Activated T-helper 2 cell treated with anti-CD3 and anti-CD28 coated beads, Interferon-gamma antibody, Interleukin-2, Interleukin-4, amounts not matched to agents 10 μg/mL and 5 μg/mL and 100 μg/mL, durations not matched to agents 14 hours and 24 hours and 36 hours (primary cell): ENCODE measurements at regions not wholly inside any gene's neighbourhood (a gene's known extent, or its start where the extent isn't known, plus 50 kb on each side); places are given as distances from the start of the nearest gene placed in this dataset.

Experiments used
- DNase-seq: peaks from one replicate; pipeline ENCODE4 v3.0.0; 2021; ENCODE audit warnings: low spot score
- H3K27ac Mint-ChIP-seq: one replicate; pipeline ENCODE4 v1.8.0; 2021; ENCODE audit warnings: mixed read lengths
- H3K27me3 Mint-ChIP-seq: one replicate; pipeline ENCODE4 v1.8.0; 2021; ENCODE audit warnings: low read depth, mixed read lengths
- H3K36me3 Mint-ChIP-seq: one replicate; pipeline ENCODE4 v1.8.0; 2021; ENCODE audit warnings: low read depth, mixed read lengths
- H3K4me1 Mint-ChIP-seq: one replicate; pipeline ENCODE4 v1.8.0; 2021; ENCODE audit warnings: low read depth, mixed read lengths
- H3K4me3 Mint-ChIP-seq: one replicate; pipeline ENCODE4 v1.8.0; 2021; ENCODE audit warnings: low read depth, mild to moderate bottlenecking, moderate library complexity, mixed read lengths
- H3K9me3 Mint-ChIP-seq: one replicate; pipeline ENCODE4 v1.8.0; 2021; ENCODE audit warnings: mixed read lengths
- intact Hi-C: fragments of 100-400 bp; cut with micrococcal nuclease; formaldehyde crosslinking; loops from one replicate; pipeline ENCODE4 v1.15.1; 2023

GRCh38 chr13:22201375-22201925 lies 530.6 kb downstream of the FGF9 start:
- DNase-seq: no peak
- Mint-ChIP-seq H3K4me3 (no peak overlapping the region), H3K27ac (no peak overlapping the region), H3K27me3 (no peaks in the 10 kb centered on the region), H3K9me3 (no peaks in the 10 kb centered on the region), H3K36me3 (no peaks in the 10 kb centered on the region), H3K4me1 (no peaks in the 10 kb centered on the region)
- intact Hi-C loops: no loop called here

GRCh38 chr13:22210134-22210930 lies 539.5 kb downstream of the FGF9 start:
- intact Hi-C loops: no loop called here
- no peak overlapping the region for H3K4me3 Mint-ChIP-seq
- H3K27ac Mint-ChIP-seq: no peak overlapping the region
- no peaks in the 10 kb centered on the region for H3K9me3 Mint-ChIP-seq
- no peaks in the 10 kb centered on the region for H3K27me3 Mint-ChIP-seq
- no peaks in the 10 kb centered on the region for H3K4me1 Mint-ChIP-seq
- H3K36me3 Mint-ChIP-seq: no peaks in the 10 kb centered on the region
- DNase-seq: no peak

GRCh38 chr13:22211876-22212275 lies 541.0 kb downstream of the FGF9 start:
- intact Hi-C loops: no loop called here
- no peaks in the 10 kb centered on the region for H3K36me3 Mint-ChIP-seq
- H3K9me3 Mint-ChIP-seq: no peaks in the 10 kb centered on the region

GRCh38 chr13:22212576-22212975 lies 541.7 kb downstream of the FGF9 start:
- H3K27me3 Mint-ChIP-seq: no peaks in the 10 kb centered on the region
- DNase-seq: no peak
- no peaks in the 10 kb centered on the region for H3K4me1 Mint-ChIP-seq
- H3K27ac Mint-ChIP-seq: no peak overlapping the region
- intact Hi-C loops: no loop called here
- no peaks in the 10 kb centered on the region for H3K36me3 Mint-ChIP-seq
- no peaks in the 10 kb centered on the region for H3K9me3 Mint-ChIP-seq
- no peak overlapping the region for H3K4me3 Mint-ChIP-seq

More at GRCh38 chr13:22211876-22212275, 541.0 kb downstream of the FGF9 start:
- no peaks in the 10 kb centered on the region for H3K27me3 Mint-ChIP-seq
- DNase-seq: no peak
- H3K27ac Mint-ChIP-seq: no peak overlapping the region
- no peak overlapping the region for H3K4me3 Mint-ChIP-seq
- H3K4me1 Mint-ChIP-seq: no peaks in the 10 kb centered on the region

GRCh38 chr13:22214184-22214583 lies 543.3 kb downstream of the FGF9 start:
- Mint-ChIP-seq H3K4me3 (no peak overlapping the region), H3K27me3 (peaks cover 1% of the 10 kb centered on the region), H3K9me3 (no peaks in the 10 kb centered on the region), H3K4me1 (no peaks in the 10 kb centered on the region), H3K27ac (no peak overlapping the region), H3K36me3 (no peaks in the 10 kb centered on the region)
- no peak for DNase-seq
- intact Hi-C loops: no loop called here

- H3K9me3 Mint-ChIP-seq: no peaks in the 10 kb centered on the region
- H3K4me3 Mint-ChIP-seq: no peak overlapping the region
- intact Hi-C loops: no loop called here
- no peaks in the 10 kb centered on the region for H3K36me3 Mint-ChIP-seq
- peaks cover 1% of the 10 kb centered on the region for H3K27me3 Mint-ChIP-seq
- H3K27ac Mint-ChIP-seq: no peak overlapping the region
- DNase-seq: no peak
- H3K4me1 Mint-ChIP-seq: no peaks in the 10 kb centered on the region
Measured at GRCh38 chr13:22218797-22219196, 547.9 kb downstream of the FGF9 start.

GRCh38 chr13:22219709-22220108 lies 548.8 kb downstream of the FGF9 start:
- Mint-ChIP-seq H3K36me3 (no peaks in the 10 kb centered on the region), H3K4me3 (no peak overlapping the region), H3K4me1 (no peaks in the 10 kb centered on the region), H3K27me3 (peaks cover 1% of the 10 kb centered on the region), H3K9me3 (no peaks in the 10 kb centered on the region), H3K27ac (no peak overlapping the region)
- DNase-seq: no peak
- intact Hi-C loops: no loop called here

- intact Hi-C loops: no loop called here
- H3K4me1 Mint-ChIP-seq: no peaks in the 10 kb centered on the region
- peaks cover 1% of the 10 kb centered on the region for H3K27me3 Mint-ChIP-seq
- no peaks in the 10 kb centered on the region for H3K9me3 Mint-ChIP-seq
- H3K4me3 Mint-ChIP-seq: no peak overlapping the region
- no peak for DNase-seq
- no peaks in the 10 kb centered on the region for H3K36me3 Mint-ChIP-seq
- H3K27ac Mint-ChIP-seq: no peak overlapping the region
Measured at GRCh38 chr13:22220151-22221135, 549.6 kb downstream of the FGF9 start.

- Mint-ChIP-seq H3K4me3 (no peak overlapping the region), H3K9me3 (no peaks in the 10 kb centered on the region), H3K36me3 (no peaks in the 10 kb centered on the region), H3K27me3 (peaks cover 1% of the 10 kb centered on the region), H3K4me1 (no peaks in the 10 kb centered on the region), H3K27ac (no peak overlapping the region)
- intact Hi-C loops: no loop called here
- no peak for DNase-seq
Measured at GRCh38 chr13:22223411-22223810, 552.5 kb downstream of the FGF9 start.

- no peak for DNase-seq
- Mint-ChIP-seq H3K4me1 (peaks cover 8% of the 10 kb centered on the region), H3K27me3 (no peaks in the 10 kb centered on the region), H3K27ac (no peak overlapping the region), H3K4me3 (no peak overlapping the region), H3K9me3 (no peaks in the 10 kb centered on the region), H3K36me3 (no peaks in the 10 kb centered on the region)
- intact Hi-C loops: no loop called here
Measured at GRCh38 chr13:22226086-22226485, 555.2 kb downstream of the FGF9 start.

GRCh38 chr13:22227895-22228294 lies 557.0 kb downstream of the FGF9 start:
- H3K27me3 Mint-ChIP-seq: no peaks in the 10 kb centered on the region
- no peak overlapping the region for H3K27ac Mint-ChIP-seq
- no peaks in the 10 kb centered on the region for H3K36me3 Mint-ChIP-seq
- intact Hi-C loops: no loop called here
- H3K4me3 Mint-ChIP-seq: no peak overlapping the region
- peaks cover 8% of the 10 kb centered on the region for H3K4me1 Mint-ChIP-seq
- H3K9me3 Mint-ChIP-seq: no peaks in the 10 kb centered on the region
- no peak for DNase-seq

- intact Hi-C loops: no loop called here
- Mint-ChIP-seq H3K4me1 (peaks cover 8% of the 10 kb centered on the region), H3K27ac (no peak overlapping the region), H3K27me3 (no peaks in the 10 kb centered on the region), H3K36me3 (no peaks in the 10 kb centered on the region), H3K9me3 (no peaks in the 10 kb centered on the region), H3K4me3 (no peak overlapping the region)
- DNase-seq: no peak
Measured at GRCh38 chr13:22229916-22230315, 559.0 kb downstream of the FGF9 start.

GRCh38 chr13:22232186-22232585 lies 561.3 kb downstream of the FGF9 start:
- intact Hi-C loops: no loop called here
- no peaks in the 10 kb centered on the region for H3K36me3 Mint-ChIP-seq
- H3K27me3 Mint-ChIP-seq: no peaks in the 10 kb centered on the region
- H3K27ac Mint-ChIP-seq: no peak overlapping the region
- H3K9me3 Mint-ChIP-seq: no peaks in the 10 kb centered on the region
- DNase-seq: no peak
- no peak overlapping the region for H3K4me3 Mint-ChIP-seq
- peaks cover 11% of the 10 kb centered on the region for H3K4me1 Mint-ChIP-seq
